ENCODE measurements at regions not wholly inside any gene's neighbourhood (a gene's known extent, or its start where the extent isn't known, plus 50 kb on each side); places are given as distances from the start of the nearest gene placed in this dataset.
A peak's percentile ranks its signal among the peaks of the same experiment; 100 is the strongest.
"Not testable (repeated sequence)": the region's sequence is repeated elsewhere in the genome, so short reads cannot be mapped to it uniquely, and the experiment has no call there.

- ATAC-seq (ENCODE audit: insufficient read depth, low read depth) (no peak), DNase-seq (no peak)
- H3K4me3 ChIP-seq (ENCODE audit: low read depth in 1 of 2, low read length in 2 of 2): no peak overlapping the region
- H3K4me1 ChIP-seq (ENCODE audit: insufficient read depth, low read length): no peaks in the 10 kb centered on the region
- no peak overlapping the region for H3K9ac ChIP-seq (ENCODE audit: low read depth, low read length)
- no peaks in the 10 kb centered on the region for H3K9me3 ChIP-seq (ENCODE audit: insufficient read depth, low read length, severe bottlenecking)
- H4K20me1 ChIP-seq (ENCODE audit: insufficient read depth, low read length): no peaks in the 10 kb centered on the region
- no peaks in the 10 kb centered on the region for H3K27me3 ChIP-seq (ENCODE audit: insufficient read depth, low read length, poor library complexity)
- H3K36me3 ChIP-seq (ENCODE audit: insufficient read depth, low read length): no peaks in the 10 kb centered on the region
- no peak overlapping the region for H3K27ac ChIP-seq (ENCODE audit: low read length)
- H3K79me2 ChIP-seq (ENCODE audit: insufficient read depth, low read length): no peaks in the 10 kb centered on the region
- TF ChIP-seq CTCF (IDR thresholded peaks at IDR 0.05; ENCODE audit: borderline replicate concordance, extremely low read depth, low read length, poor library complexity, severe bottlenecking): no peak
- TF ChIP-seq EZH2 (IDR thresholded peaks at IDR 0.05; ENCODE audit: borderline replicate concordance, low read depth, low read length, severe bottlenecking): no peak
- H2AFZ ChIP-seq (ENCODE audit: low read depth, low read length): no peak overlapping the region
- no peak overlapping the region for H3K4me2 ChIP-seq (ENCODE audit: insufficient read depth, low read length)
These were observed 366.7 kb downstream of the HHIPL2 start for GRCh38 chr1:222181191-222181590.

GRCh38 chr1:222177496-222177895 is 370.4 kb downstream of the HHIPL2 start:
- not testable (repeated sequence) for H3K79me2 ChIP-seq (ENCODE audit: insufficient read depth, low read length); H3K9ac ChIP-seq (ENCODE audit: low read depth, low read length); H3K4me3 ChIP-seq (ENCODE audit: low read depth in 1 of 2, low read length in 2 of 2); H3K27me3 ChIP-seq (ENCODE audit: insufficient read depth, low read length, poor library complexity); H3K27ac ChIP-seq (ENCODE audit: low read length); DNase-seq; H2AFZ ChIP-seq (ENCODE audit: low read depth, low read length); H4K20me1 ChIP-seq (ENCODE audit: insufficient read depth, low read length); H3K4me1 ChIP-seq (ENCODE audit: insufficient read depth, low read length); H3K4me2 ChIP-seq (ENCODE audit: insufficient read depth, low read length); ATAC-seq (ENCODE audit: insufficient read depth, low read depth); H3K9me3 ChIP-seq (ENCODE audit: insufficient read depth, low read length, severe bottlenecking); H3K36me3 ChIP-seq (ENCODE audit: insufficient read depth, low read length)

GRCh38 chr1:222171005-222171404 is 376.9 kb downstream of the HHIPL2 start:
- H3K9ac ChIP-seq (ENCODE audit: low read depth, low read length): no peak overlapping the region
- TF ChIP-seq EZH2 (IDR thresholded peaks at IDR 0.05; ENCODE audit: borderline replicate concordance, low read depth, low read length, severe bottlenecking) (no peak), CTCF (IDR thresholded peaks at IDR 0.05; ENCODE audit: borderline replicate concordance, extremely low read depth, low read length, poor library complexity, severe bottlenecking) (peak; percentile 71)
- H3K27me3 ChIP-seq (ENCODE audit: insufficient read depth, low read length, poor library complexity): no peaks in the 10 kb centered on the region
- no peaks in the 10 kb centered on the region for H3K36me3 ChIP-seq (ENCODE audit: insufficient read depth, low read length)
- no peaks in the 10 kb centered on the region for H4K20me1 ChIP-seq (ENCODE audit: insufficient read depth, low read length)
- H3K4me1 ChIP-seq (ENCODE audit: insufficient read depth, low read length): no peaks in the 10 kb centered on the region
- no peak overlapping the region for H3K4me2 ChIP-seq (ENCODE audit: insufficient read depth, low read length)
- H3K9me3 ChIP-seq (ENCODE audit: insufficient read depth, low read length, severe bottlenecking): peaks cover 6% of the 10 kb centered on the region
- H3K27ac ChIP-seq (ENCODE audit: low read length): no peak overlapping the region
- peak; percentile 68 for ATAC-seq (ENCODE audit: insufficient read depth, low read depth)
- no peak for DNase-seq
- H2AFZ ChIP-seq (ENCODE audit: low read depth, low read length): no peak overlapping the region
- no peaks in the 10 kb centered on the region for H3K79me2 ChIP-seq (ENCODE audit: insufficient read depth, low read length)
- H3K4me3 ChIP-seq (ENCODE audit: low read depth in 1 of 2, low read length in 2 of 2): no peak overlapping the region

- Histone ChIP-seq H3K4me2 (ENCODE audit: insufficient read depth, low read length) (no peak overlapping the region), H3K4me1 (ENCODE audit: insufficient read depth, low read length) (no peaks in the 10 kb centered on the region), H3K27me3 (ENCODE audit: insufficient read depth, low read length, poor library complexity) (no peaks in the 10 kb centered on the region), H3K9ac (ENCODE audit: low read depth, low read length) (no peak overlapping the region), H3K36me3 (ENCODE audit: insufficient read depth, low read length) (no peaks in the 10 kb centered on the region), H4K20me1 (ENCODE audit: insufficient read depth, low read length) (no peaks in the 10 kb centered on the region), H3K4me3 (ENCODE audit: low read depth in 1 of 2, low read length in 2 of 2) (no peak overlapping the region), H3K79me2 (ENCODE audit: insufficient read depth, low read length) (no peaks in the 10 kb centered on the region), H2AFZ (ENCODE audit: low read depth, low read length) (no peak overlapping the region), H3K9me3 (ENCODE audit: insufficient read depth, low read length, severe bottlenecking) (peaks cover 6% of the 10 kb centered on the region), H3K27ac (ENCODE audit: low read length) (no peak overlapping the region)
- no peak for TF ChIP-seq CTCF (IDR thresholded peaks at IDR 0.05; ENCODE audit: borderline replicate concordance, extremely low read depth, low read length, poor library complexity, severe bottlenecking)
- TF ChIP-seq EZH2 (IDR thresholded peaks at IDR 0.05; ENCODE audit: borderline replicate concordance, low read depth, low read length, severe bottlenecking): no peak
- ATAC-seq (ENCODE audit: insufficient read depth, low read depth) (no peak), DNase-seq (no peak)
These were observed 379.3 kb downstream of the HHIPL2 start for GRCh38 chr1:222168621-222169020.

All from DND-41 (cell line).